Activated CD4-positive, alpha-beta T cell treated with anti-CD3 and anti-CD28 coated beads for 24 hours (primary cell): ENCODE measurements at regions not wholly inside any gene's neighbourhood (a gene's known extent, or its start where the extent isn't known, plus 50 kb on each side); places are given as distances from the start of the nearest gene placed in this dataset.

Experiments used
- DNase-seq, 2 donors: peaks; one replicate each; pipeline ENCODE4 v3.0.0-alpha.2; 2020; ENCODE audit warnings: low read depth in 2 of 2

DNA sequence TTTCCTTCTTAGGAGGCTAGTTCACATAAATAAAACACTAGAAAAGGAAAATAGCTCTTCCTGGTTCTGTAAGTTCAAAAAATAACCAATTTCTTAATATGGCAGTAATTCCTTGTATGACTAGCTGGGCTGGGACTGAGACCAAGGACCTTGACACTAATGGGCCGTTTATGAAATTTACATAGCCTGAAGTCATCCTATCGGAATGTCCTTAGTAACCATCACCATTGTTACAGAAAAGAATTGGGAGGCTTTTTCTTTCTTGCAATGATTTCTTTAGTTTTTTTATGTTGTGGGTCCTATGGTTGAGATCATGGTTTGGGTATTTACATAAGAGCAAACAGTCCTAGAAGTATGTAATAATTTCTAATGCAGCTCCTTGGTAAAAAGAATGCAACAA is 87.1 kb upstream of the HDAC9 start:
- no peak for DNase-seq

DNA sequence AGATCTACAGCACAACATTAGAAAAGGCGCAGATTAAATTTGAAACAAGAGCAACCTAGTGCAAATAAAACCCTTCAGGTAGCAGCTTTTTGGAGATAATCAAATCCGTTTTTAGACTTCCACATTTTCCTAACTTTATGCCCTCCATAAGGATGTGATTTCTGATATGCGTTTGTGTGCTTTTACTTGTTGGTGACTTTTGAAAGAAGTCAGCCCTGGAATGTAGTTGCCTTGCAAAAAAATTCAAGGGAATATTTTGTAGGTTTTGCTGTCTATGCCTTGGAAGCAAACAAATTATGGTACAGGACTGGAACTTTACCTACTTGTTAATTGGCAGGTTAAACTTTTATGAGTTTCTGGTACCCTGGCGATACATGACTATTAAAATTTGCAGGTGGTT is 86.7 kb upstream of the HDAC9 start:
- no peak for DNase-seq

DNA sequence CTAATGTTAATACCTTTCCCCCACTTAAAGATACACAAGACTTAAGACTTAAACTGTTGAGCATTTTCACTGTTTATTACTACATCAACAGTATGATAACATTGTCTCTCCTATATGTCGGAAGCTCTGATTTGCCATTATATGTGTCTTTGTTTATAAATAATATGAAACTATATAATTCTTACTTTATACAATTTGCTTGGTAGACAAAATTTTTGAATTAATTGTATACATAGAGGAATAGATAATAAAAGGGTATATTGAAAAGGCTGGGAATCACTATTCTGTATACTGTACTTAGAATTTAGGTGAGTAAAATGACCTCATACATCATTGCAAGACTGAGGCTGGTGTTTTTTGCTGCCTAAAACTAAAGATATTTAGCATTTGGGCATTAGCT is 82.1 kb upstream of the HDAC9 start:
- no peak for DNase-seq

DNA sequence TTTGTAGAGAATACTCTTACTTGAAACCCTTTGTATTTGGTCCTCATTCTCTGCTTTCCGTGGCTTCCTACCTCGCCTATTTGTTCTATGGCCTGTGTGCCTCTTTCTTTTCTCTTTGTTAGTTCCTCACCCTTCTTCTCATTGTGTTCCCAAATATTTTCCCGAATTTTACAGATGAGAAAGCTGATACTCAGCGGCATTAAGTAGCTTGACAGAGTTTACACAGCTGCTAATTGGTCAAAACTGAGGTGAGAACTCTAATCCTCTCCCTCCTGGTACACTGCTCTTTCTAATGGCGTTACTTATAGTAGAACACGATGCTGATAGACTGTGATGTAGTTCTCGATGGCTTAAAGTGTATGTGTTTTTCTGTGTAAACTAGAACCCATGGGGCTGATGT is 80.7 kb upstream of the HDAC9 start:
- no peak for DNase-seq

DNA sequence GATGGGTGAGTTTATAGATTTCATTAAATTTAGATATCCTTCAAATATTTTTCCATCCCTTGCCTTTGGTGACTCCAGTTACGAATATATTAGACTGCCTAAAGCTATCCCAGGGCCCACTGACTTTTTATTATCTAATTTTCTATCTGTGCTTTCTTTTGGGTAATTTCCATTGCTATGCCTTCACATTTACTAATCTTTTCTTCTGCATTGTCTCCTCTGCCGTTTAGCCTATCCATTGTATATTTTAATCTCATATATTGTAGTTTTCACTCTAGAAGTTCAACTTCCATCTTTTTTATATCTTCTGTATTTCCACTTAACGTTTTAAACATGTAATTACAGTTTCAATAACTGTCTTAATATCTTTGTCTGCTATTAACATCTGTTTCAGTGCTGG is 78.6 kb upstream of the HDAC9 start:
- no peak for DNase-seq

DNA sequence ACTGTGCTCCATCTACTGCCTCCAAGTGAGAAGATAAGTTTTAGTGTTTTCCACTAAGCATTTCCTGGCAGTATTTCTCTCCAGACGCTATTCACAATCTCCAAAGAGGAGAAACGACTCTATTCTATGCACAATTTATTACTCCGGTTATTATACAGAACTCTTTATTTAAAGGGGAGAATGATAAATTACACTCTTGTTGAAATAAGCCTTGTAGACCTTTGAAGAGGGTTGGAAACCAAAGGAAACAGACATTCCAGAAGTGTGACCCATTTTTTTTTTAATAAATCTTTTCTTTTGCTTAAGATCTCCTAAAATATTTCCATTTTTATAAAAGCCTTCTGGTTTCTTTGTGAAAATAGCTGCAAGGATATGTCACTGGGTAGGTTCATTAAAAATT is 76.1 kb upstream of the HDAC9 start:
- no peak for DNase-seq

DNA sequence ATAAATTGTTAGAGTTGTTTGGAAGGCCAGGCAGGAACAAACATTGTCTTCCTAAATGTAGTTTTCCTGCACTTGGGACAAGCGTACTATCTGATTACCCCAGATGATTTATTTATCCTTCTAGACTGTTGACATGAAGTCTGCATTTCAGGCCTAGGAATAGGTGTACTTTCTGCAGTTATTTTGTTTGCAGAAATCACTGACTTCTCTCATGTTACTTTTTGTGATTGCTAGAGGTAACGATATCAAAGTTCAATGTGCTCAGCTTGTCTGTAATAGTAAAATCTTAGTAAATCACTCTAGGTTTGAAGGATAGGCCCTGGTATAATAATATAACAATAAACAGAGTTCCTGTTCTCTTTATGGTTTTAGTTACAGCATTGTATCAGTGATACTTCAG is 75.4 kb upstream of the HDAC9 start:
- DNase-seq, result no peak

DNA sequence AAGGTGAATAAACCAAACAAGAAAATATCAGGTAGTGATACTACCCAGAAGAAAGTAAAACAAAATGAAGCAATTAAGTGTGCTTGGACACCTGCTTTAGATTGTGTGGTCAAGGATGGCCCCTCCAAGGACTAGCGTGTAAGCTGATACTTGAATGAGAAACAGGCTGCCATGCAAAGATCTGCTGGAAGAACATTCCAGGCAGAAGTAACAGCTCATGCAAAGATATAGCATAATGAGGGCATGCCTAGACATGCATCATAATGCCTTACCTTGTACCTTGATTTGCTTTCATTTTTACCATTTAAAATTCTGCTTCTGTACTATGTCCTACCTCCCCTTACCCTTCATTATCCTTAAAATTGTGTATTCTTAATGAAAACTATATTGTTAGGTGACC is 74.8 kb upstream of the HDAC9 start:
- DNase-seq, result no peak

DNA sequence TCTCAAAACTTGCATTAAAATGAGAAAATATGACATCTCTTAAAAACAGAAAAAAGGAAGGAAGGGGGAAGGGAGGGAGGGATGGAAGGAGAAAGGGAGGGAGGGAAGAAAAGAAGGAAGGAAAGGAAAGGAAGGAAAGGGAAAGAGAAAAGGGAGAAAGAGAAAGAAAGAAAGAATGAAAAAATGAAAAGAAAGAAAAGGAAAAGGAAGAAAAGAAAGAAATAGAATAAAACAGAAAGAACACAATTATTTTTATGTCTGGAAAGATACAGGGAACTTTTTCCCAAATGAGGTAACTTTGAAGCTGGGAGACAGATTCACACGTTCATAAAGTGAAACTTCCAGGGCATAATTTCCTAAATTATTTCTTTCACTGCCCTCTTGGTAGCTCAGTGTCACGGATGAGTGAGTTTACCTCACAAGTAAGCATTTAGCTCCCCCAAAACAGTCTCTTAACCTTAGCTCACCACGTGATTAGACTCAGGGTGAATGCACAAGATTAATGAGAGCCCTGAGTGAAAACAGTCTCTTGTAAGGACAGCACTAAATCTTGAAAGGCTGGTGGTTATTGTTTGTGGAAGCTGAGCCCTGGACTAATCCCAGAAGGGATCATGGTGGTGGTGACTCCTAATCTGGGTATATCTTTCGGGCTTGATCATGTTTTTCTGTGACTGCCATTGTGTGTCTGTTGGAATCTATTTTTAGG is 74.1 kb upstream of the HDAC9 start:
- DNase-seq, result no peak

DNA sequence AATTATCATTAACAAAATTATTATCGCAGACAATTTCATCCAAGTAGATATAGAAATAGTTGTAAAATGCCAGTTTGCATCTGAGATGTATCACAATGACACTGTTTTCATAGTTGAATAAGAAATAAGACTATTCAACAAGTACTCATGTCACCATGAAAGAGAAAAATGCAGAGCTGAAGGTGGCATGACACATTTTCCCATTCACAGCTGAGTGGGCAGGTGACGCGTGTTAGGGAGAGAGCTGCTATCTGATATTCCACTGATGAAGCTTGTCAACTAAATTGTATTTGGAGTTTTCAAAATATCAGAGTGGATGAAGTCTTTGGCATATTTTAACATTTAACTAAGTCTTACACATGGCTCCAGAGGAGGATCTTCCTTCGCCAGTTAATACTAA is 70.3 kb upstream of the HDAC9 start:
- no peak for DNase-seq

DNA sequence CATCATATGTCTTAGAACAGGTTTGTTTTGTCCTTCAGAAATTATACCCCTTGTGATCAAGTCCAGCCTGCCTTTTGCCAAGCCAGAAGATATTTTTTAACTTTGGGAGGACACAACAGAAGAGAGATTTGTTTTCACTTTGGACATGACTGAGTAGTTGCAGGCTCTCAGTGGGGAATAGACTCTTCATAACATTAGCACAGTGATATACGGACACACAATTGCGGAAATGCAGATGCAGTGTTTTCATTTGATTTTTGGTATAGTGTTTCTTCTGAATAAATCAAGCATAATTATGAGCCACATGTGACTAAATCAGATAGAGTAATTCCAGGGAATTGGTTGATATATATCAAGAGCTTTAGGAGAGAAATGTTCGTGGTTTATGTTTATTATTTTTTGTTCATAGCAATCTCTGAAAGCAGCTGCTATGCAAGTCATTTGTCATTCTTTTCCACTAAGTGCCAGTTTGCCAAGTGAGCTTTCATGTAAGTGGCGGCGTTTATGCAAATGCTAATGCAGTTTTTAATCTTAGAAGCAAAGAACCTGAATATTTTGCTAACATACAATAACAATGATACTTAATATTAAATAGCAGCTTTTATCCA is 69.6 kb upstream of the HDAC9 start:
- DNase-seq, result no peak

DNA sequence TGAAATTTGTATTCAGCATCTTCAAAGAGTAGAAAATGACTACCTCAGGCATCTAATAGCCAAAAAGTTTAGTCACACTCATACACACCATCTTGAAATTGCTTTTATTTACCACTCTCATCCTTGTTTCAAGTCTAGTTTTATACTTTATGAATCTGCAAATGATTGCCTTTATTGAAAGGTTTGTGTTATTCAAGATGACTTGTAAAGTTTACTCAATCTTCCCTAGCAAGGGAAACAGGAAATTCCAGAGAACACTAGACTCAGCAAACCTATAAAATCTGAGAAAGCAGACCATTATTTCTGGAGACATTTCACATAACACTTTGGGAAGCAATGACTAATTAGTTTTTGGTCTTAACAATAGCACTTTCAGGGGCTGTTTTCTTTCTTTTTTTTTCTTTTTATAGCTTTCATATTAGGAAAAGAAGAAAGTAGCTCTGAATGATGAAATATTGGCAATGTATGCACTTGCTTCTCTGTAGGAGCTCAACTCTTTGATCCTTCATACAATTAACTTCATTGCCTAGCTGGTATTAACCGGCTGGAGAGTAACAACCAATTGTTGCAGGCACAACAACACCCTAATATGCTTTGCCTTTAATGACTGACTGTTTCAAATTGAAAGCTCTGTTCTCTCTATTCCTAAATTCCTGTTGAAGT is 68.9 kb upstream of the HDAC9 start:
- no peak for DNase-seq

DNA sequence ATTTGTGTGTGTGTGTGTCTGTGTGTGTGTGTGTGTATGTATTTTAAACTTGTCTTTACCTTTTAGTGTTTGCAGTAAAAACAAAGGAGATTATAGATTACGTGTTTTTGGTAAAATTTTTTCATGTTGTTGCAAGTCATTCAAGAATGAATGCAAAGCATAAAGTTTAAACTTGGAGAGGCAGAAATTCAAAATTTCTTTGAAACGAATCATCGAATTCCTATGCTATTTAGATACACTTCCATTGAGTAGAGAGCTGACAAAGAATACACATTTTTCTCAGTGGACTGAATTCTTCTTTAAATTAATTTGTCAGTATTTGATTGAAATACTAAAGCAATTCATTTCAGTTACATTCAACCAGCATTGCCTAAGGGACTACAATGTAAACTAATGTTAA is 66.0 kb upstream of the HDAC9 start:
- no peak for DNase-seq

DNA sequence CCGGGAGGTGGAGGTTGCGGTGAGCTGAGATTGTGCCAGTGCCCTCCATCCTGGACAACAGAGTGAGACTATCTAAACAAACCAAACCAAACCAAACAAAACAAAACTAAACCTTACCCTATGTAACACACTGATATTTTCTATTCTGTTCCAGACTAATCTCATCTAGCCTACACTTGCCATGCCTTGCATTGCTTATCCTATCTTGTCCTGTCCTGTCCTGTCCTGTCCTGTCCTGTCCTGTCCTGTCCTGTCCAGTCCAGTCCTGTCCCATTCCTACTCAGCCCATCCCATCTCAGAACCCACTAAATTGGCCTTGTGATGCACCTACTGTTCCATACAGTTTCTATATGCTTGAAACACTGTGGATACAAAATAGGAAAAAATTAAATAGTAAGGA is 64.7 kb upstream of the HDAC9 start:
- no peak for DNase-seq

DNA sequence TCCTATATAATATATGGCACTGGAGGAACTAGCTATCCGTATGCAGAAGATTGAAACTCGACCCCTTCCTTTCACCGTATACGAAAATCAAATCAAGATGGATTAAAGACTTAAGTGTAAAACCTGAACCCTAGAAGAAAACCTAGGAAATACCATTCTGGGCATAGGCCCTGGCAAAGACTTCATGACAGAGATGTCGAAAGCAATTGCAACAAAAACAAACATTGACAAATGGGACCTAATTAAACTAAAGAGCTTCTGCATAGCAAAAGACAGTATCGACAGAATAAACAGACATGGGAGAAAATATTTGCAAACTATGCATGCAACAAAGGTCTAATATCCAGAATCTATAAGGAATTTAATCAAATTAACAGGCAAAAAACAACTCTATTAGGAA is 61.4 kb upstream of the HDAC9 start:
- no peak for DNase-seq

DNA sequence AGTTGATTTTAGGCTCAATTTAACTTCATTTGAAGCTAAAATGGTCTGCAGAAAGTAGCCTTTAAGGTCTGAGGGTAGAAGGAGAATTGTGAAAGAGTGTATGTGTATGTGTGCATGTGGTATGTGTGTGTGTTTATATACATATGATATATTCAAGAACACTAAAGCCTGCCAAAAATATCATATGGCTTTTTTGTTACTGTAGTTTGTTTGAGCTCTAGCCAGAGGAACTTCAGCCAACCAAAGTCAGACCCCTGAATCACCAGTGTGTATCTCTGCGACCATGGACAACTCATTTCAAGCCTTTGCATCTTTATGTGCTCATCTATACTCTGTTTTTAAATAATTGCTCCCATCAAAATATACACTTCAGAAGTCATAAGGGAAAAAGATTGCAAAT is 58.4 kb upstream of the HDAC9 start:
- DNase-seq, result no peak

DNA sequence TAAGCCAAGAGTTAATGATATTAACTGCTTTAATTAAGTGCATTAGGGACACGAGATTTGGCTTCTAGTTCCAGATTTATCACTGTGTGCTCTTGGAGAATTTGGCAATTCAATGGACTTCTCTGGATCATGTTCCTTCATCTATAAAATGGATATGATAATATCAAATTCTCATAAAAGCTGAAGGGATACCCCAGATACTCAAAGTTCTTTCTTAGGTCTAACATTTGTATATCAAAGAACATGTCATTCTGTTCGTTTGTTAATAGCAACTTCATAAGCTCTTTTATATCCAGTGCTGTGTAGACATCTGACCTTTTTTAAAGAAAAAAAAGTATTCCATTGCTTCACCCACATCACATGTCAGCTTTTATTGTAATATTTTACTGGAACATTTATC is 54.6 kb upstream of the HDAC9 start:
- DNase-seq, result no peak

DNA sequence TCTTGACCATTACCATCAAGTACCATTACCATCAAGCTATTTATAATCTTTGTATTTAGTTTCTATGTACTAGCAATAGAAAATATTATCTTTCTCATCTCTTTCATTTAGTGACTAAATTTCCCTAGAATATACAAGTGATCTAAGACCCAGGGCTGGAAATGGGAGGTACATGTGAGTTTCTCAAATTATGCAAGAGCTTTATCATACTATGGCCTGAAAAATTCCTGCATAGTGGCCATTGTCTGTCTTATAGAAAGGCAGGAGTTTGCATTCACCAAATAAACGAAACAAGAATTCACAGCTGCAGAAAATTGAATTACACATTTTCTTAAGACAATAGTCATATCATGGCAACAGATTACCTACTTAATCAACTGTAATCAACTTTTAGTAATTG is 50.7 kb upstream of the HDAC9 start:
- no peak for DNase-seq

DNA sequence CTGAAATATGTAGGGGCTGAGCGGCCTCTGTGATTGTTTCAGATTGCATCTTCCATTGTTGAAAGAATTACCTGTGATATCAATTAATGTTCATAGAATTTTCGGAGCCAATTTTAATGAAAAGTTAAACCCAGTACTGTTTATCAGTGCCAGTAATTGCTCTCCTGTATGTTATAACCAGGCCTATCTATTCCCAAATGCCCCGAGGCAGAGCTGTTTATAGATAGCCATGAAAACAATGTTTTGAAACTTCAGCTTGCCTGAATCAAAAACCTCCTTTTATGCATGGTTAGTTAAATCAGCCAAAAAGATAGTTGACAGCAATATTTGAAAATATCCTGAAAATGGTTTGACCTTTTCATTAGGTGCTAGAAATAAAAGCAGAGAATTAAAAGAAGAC is 50.1 kb upstream of the HDAC9 start:
- no peak for DNase-seq
